H1 (cell line): ENCODE measurements at regions not wholly inside any gene's neighbourhood (a gene's known extent, or its start where the extent isn't known, plus 50 kb on each side); places are given as distances from the start of the nearest gene placed in this dataset.

Experiments
- CTCF ChIA-PET: fragments of 300-600 bp; sonication (Branson Sonifier 250); formaldehyde crosslinking; loops from one replicate; lab custom pipeline; 2021; ENCODE audit not compliant: partially characterized antibody; lab: Charles Lee
- POLR2A ChIA-PET: fragments of 300-600 bp; sonication (Branson Sonifier 250); formaldehyde crosslinking; loops from one replicate; lab custom pipeline; 2021; ENCODE audit warnings: inconsistent platforms; ENCODE audit not compliant: partially characterized antibody; lab: Charles Lee
- DNase-seq, 2 experiments: peaks; one replicate each; pipeline versions ENCODE4 v3.0.0 to v3.0.0-alpha.2; 2010 to 2022; ENCODE audit warnings: low spot score in 2 of 2, low read depth in 1 of 2, mixed read lengths in 1 of 2
- FAIRE-seq: peaks from 2 replicates; lab custom pipeline; 2011; peaks lifted over from hg19 to GRCh38; lab: Jason Lieb, UNC
- H2AFZ ChIP-seq: 2 replicates; pipeline ENCODE4 v1.8.1; 2012; ENCODE audit warnings: low read length, inconsistent platforms
- H2AK5ac ChIP-seq: 2 replicates; pipeline ENCODE4 v1.6.1; 2013; ENCODE audit warnings: low read depth, low read length
- H2BK120ac ChIP-seq: replicated peaks from 2 replicates; pipeline ENCODE3; 2013; ENCODE audit warnings: low read depth, low read length, inconsistent platforms
- H2BK12ac ChIP-seq: 2 replicates; pipeline ENCODE4 v1.6.1; 2013; ENCODE audit warnings: low read depth, low read length
- H2BK15ac ChIP-seq: 2 replicates; pipeline ENCODE4 v1.6.1; 2013; ENCODE audit warnings: low read length
- H2BK20ac ChIP-seq: 2 replicates; pipeline ENCODE4 v1.6.1; 2013; ENCODE audit warnings: low read length
- H2BK5ac ChIP-seq: 2 replicates; pipeline ENCODE4 v1.6.1; 2013; ENCODE audit warnings: low read depth, low read length
- H3K14ac ChIP-seq: 2 replicates; pipeline ENCODE4 v1.6.1; 2013; ENCODE audit warnings: inconsistent platforms; ENCODE audit not compliant: insufficient read length
- H3K18ac ChIP-seq: 2 replicates; pipeline ENCODE4 v1.6.1; 2013; ENCODE audit warnings: low read length; ENCODE audit errors: extremely low read depth
- H3K23ac ChIP-seq: 2 replicates; pipeline ENCODE4 v1.6.1; 2013; ENCODE audit warnings: inconsistent platforms; ENCODE audit not compliant: insufficient read length
- H3K23me2 ChIP-seq: 2 replicates; pipeline ENCODE4 v1.6.1; 2013; ENCODE audit warnings: low read depth, low read length
- H3K27ac ChIP-seq: 2 replicates; pipeline ENCODE4 v1.6.1; 2011; ENCODE audit warnings: low read depth, low read length, inconsistent platforms
- H3K27me3 ChIP-seq, 4 experiments: replicated peaks in 1 of 4; 1 replicate in 1 of 4; 2 replicates in 3 of 4; pipeline versions ENCODE4 v1.6.1 to v1.8.1; 2011 to 2013; ENCODE audit warnings: low read length in 3 of 4, mild to moderate bottlenecking in 3 of 4, inconsistent platforms in 2 of 4, mixed read lengths in 2 of 4, moderate library complexity in 1 of 4; ENCODE audit not compliant: control insufficient read depth in 3 of 4, insufficient read depth in 3 of 4; ENCODE audit errors: extremely low read depth in 1 of 4
- H3K36me3 ChIP-seq, 4 experiments: 2 replicates each; pipeline versions ENCODE4 v1.6.1 to v1.8.1; 2011 to 2013; ENCODE audit warnings: mild to moderate bottlenecking in 4 of 4, low read length in 3 of 4, moderate library complexity in 2 of 4, control low read depth in 1 of 4, inconsistent platforms in 1 of 4; ENCODE audit not compliant: insufficient read depth in 4 of 4, control insufficient read depth in 2 of 4
- H3K4ac ChIP-seq: replicated peaks from 2 replicates; pipeline ENCODE3; 2013; ENCODE audit warnings: low read length, low read depth, mixed read lengths, inconsistent platforms; ENCODE audit not compliant: insufficient read length
- H3K4me1 ChIP-seq, 4 experiments: replicated peaks in 1 of 4; 1 replicate in 1 of 4; 2 replicates in 3 of 4; pipeline versions ENCODE4 v1.6.1 to v1.8.1; 2011 to 2013; ENCODE audit warnings: low read length in 3 of 4, inconsistent platforms in 2 of 4, mixed read lengths in 1 of 4; ENCODE audit not compliant: insufficient read depth in 4 of 4, control insufficient read depth in 3 of 4
- H3K4me2 ChIP-seq, 2 experiments: 2 replicates each; pipeline versions ENCODE4 v1.6.1 to v1.8.1; 2011 to 2013; ENCODE audit warnings: low read depth in 2 of 2, low read length in 2 of 2, control low read depth in 1 of 2, inconsistent platforms in 1 of 2, mild to moderate bottlenecking in 1 of 2; ENCODE audit not compliant: insufficient read depth in 1 of 2
- H3K4me3 ChIP-seq, 4 experiments: fragments of 200-600, 300-600 bp in 1 of 4; sonication (generic), shearing (Covaris generic), sonication (Bioruptor Twin) in 1 of 4; 2 replicates each; pipeline versions ENCODE4 v1.5.1 to v1.8.1; 2011 to 2016; ENCODE audit warnings: low read length in 4 of 4, low read depth in 3 of 4, control low read depth in 2 of 4, inconsistent platforms in 2 of 4, mild to moderate bottlenecking in 2 of 4, mixed read lengths in 1 of 4, moderate library complexity in 1 of 4; ENCODE audit not compliant: insufficient read depth in 2 of 4; ENCODE audit errors: extremely low read depth in 1 of 4
- H3K56ac ChIP-seq: replicated peaks from 2 replicates; pipeline ENCODE3; 2013; ENCODE audit warnings: low read depth, mild to moderate bottlenecking, mixed read lengths, low read length, inconsistent platforms; ENCODE audit not compliant: insufficient read length
- H3K79me1 ChIP-seq: 2 replicates; pipeline ENCODE4 v1.6.1; 2013; ENCODE audit warnings: low read depth, low read length, control low read depth
- H3K79me2 ChIP-seq, 2 experiments: 2 replicates each; pipeline versions ENCODE4 v1.6.1 to v1.8.1; 2012 to 2013; ENCODE audit warnings: low read length in 2 of 2, mild to moderate bottlenecking in 2 of 2, inconsistent platforms in 1 of 2; ENCODE audit not compliant: insufficient read depth in 2 of 2, control insufficient read depth in 1 of 2
- H3K9ac ChIP-seq, 4 experiments: replicated peaks in 1 of 4; 1 replicate in 1 of 4; 2 replicates in 3 of 4; pipeline versions ENCODE4 v1.6.1 to v1.8.1; 2011 to 2013; ENCODE audit warnings: low read depth in 3 of 4, low read length in 3 of 4, control low read depth in 2 of 4, mild to moderate bottlenecking in 2 of 4, moderate library complexity in 2 of 4, inconsistent platforms in 1 of 4; ENCODE audit errors: extremely low read depth in 1 of 4
- H3K9me3 ChIP-seq, 2 experiments: 2 replicates each; pipeline versions ENCODE4 v1.6.1 to v1.8.1; 2012 to 2013; ENCODE audit warnings: mild to moderate bottlenecking in 2 of 2, moderate library complexity in 2 of 2, control low read depth in 1 of 2, inconsistent platforms in 1 of 2, low read depth in 1 of 2, low read length in 1 of 2, mixed read lengths in 1 of 2; ENCODE audit not compliant: insufficient read depth in 2 of 2
- H4K20me1 ChIP-seq, 2 experiments: replicated peaks in 1 of 2; 2 replicates each; pipeline versions ENCODE3 to v1.8.1; 2011 to 2013; ENCODE audit warnings: inconsistent platforms in 2 of 2, low read length in 2 of 2, mild to moderate bottlenecking in 1 of 2; ENCODE audit not compliant: insufficient read depth in 2 of 2, control insufficient read depth in 1 of 2
- H4K5ac ChIP-seq: 2 replicates; pipeline ENCODE4 v1.6.1; 2013; ENCODE audit warnings: low read length, low read depth, mixed read lengths, inconsistent platforms; ENCODE audit not compliant: insufficient read length
- H4K8ac ChIP-seq: 2 replicates; pipeline ENCODE4 v1.8.0; 2013; ENCODE audit warnings: mild to moderate bottlenecking, moderate library complexity, low read length, inconsistent platforms; ENCODE audit not compliant: insufficient read depth; ENCODE audit errors: extremely low read depth
- H4K91ac ChIP-seq: replicated peaks from 2 replicates; pipeline ENCODE3; 2013; ENCODE audit warnings: low read length, mixed read lengths, inconsistent platforms; ENCODE audit not compliant: insufficient read length
- JUN ChIP-seq: IDR thresholded peaks from 2 replicates; pipeline ENCODE4 v1.6.1; 2011; ENCODE audit warnings: low read depth, mild to moderate bottlenecking, improper control_type of control experiment, low read length
- WGBS, 2 experiments: shearing (Covaris generic) in 1 of 2; methylation state at CpG; one replicate each; pipeline versions ENCODE4 v1.1.6 to v1.1.7; 2013 to 2015; ENCODE audit warnings: low lambda C conversion rate in 2 of 2, mixed read lengths in 2 of 2, inconsistent platforms in 1 of 2, low coverage in 1 of 2, missing lambda C conversion rate in 1 of 2; ENCODE audit not compliant: insufficient replicate concordance in 2 of 2, insufficient coverage in 1 of 2, insufficient read length in 1 of 2; ENCODE audit errors: extremely low coverage in 1 of 2, missing lambda C conversion rate in 1 of 2; 5-methylcytosine and 5-hydroxymethylcytosine counted together

DNA sequence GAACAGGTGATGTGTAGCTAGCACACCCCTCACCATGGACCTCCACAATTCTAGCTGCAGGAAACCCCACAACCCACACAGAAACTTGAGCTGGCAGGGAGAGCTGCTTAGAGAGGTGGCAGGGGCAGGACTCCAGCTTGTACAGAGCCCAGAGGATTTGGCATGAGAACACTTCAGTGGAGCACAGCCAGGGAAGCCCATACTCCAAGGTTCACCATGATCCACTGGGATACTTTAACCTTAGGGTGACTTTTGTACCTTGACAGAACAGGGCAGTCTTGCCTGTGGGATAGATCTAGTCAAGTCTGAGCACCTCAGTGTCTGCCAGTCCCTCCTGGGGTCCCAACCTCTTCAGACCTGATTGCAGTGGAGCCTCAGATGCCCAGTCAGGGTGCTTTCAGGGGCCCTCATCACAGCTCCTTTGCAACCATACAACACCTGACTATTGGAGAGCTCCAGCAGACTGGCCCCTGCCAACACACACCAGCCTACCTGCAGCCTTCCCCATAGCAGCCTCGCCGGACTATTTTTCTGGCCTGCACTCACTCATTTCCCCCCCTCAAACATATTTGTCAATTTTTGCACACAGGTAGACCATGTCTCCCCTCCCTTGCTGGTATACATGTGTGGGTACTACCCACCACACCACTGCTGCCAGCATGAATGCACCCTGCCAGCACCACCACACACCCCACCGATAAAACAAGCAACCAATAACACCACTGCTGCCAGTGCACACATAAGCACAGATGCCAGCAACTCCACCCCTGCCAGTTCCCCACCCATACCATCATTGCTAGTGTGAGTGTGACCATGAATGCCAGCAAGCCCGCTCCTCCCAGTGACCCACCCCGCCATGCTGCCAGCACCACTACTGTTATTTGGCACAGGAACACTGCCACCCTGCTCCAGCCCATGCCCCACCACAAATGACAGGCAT is 56.0 kb upstream of the CDX4 start:
- Histone ChIP-seq H2BK12ac (no peak overlapping the region), H2BK20ac (no peak overlapping the region), H3K18ac (no peak overlapping the region), H2BK15ac (no peak overlapping the region), H2BK120ac (no peak overlapping the region), H3K27me3 (no peaks in the 10 kb centered on the region), H3K9me3 (no peaks in the 10 kb centered on the region), H4K20me1 (no peaks in the 10 kb centered on the region), H3K56ac (no peak overlapping the region), H3K4me3 (no peak overlapping the region), H3K79me2 (no peaks in the 10 kb centered on the region), H3K79me1 (no peaks in the 10 kb centered on the region), H3K4ac (no peak overlapping the region), H3K23ac (no peak overlapping the region), H2AK5ac (no peak overlapping the region), H3K4me1 (no peaks in the 10 kb centered on the region), H4K8ac (no peak overlapping the region), H2AFZ (no peak overlapping the region), H3K4me2 (no peak overlapping the region), H4K5ac (no peak overlapping the region), H3K9ac (no peak overlapping the region), H4K91ac (no peak overlapping the region), H3K23me2 (no peaks in the 10 kb centered on the region), H3K14ac (no peak overlapping the region), H3K27ac (no peak overlapping the region), H2BK5ac (no peak overlapping the region), H3K36me3 (no peaks in the 10 kb centered on the region)
- POLR2A ChIA-PET = no interaction called here
- FAIRE-seq (no peak), DNase-seq (no peak)
- CTCF ChIA-PET = no interaction called here
- TF ChIP-seq JUN = no peak
- 85% methylated on average over 4 of the region's 5 CpGs; no CpG with 5 or more reads in 1 of the 2 experiments for WGBS, 2 experiments
